Brain microvascular endothelial cell (primary cell): ENCODE measurements at regions not wholly inside any gene's neighbourhood (a gene's known extent, or its start where the extent isn't known, plus 50 kb on each side); places are given as distances from the start of the nearest gene placed in this dataset.

Source experiments
- DNase-seq: peaks from one replicate; pipeline ENCODE4 v3.0.0-alpha.2; 2020
- H3K27ac ChIP-seq: fragments of 250-450 bp; sonication (Bioruptor Pico); 2 replicates; pipeline ENCODE4 v1.5.1; 2020; ENCODE audit warnings: mild to moderate bottlenecking, moderate library complexity
- H3K27me3 ChIP-seq: fragments of 250-450 bp; sonication (Bioruptor Pico); replicated peaks from 2 replicates; pipeline ENCODE4 v1.5.1; 2020; ENCODE audit warnings: mild to moderate bottlenecking
- H3K36me3 ChIP-seq: fragments of 250-450 bp; sonication (Bioruptor Pico); replicated peaks from 2 replicates; pipeline ENCODE4 v1.5.1; 2020; ENCODE audit warnings: mild to moderate bottlenecking
- H3K4me3 ChIP-seq: 2 replicates; pipeline ENCODE4 v1.5.1; 2011; ENCODE audit warnings: low read depth, mild to moderate bottlenecking, control low read depth, low read length, moderate library complexity
- CTCF ChIP-seq: IDR thresholded peaks from 2 replicates; pipeline ENCODE4 v1.5.1; 2011; ENCODE audit warnings: low read depth, mild to moderate bottlenecking, moderate library complexity, low read length, control low read depth, inconsistent platforms; ENCODE audit errors: missing control alignments
- in situ Hi-C: cut with HindIII; loops from 2 replicates; pipeline ENCODE4 v1.10.0; 2017; ENCODE audit warnings: low sequenced_read_pairs, low pct_ligation_motif_present

GRCh38 chr1:194598098-194598497 lies 1411.7 kb upstream of the B3GALT2 start:
- in situ Hi-C loops, result no loop called here
- Histone ChIP-seq H3K4me3 (no peak overlapping the region), H3K36me3 (no peaks in the 10 kb centered on the region), H3K27me3 (no peaks in the 10 kb centered on the region), H3K27ac (no peak overlapping the region)
- DNase-seq, result no peak
- no peak for TF ChIP-seq CTCF

- H3K4me3 ChIP-seq, result no peak overlapping the region
- TF ChIP-seq CTCF, result no peak
- no peak overlapping the region for H3K27ac ChIP-seq
- H3K36me3 ChIP-seq, result no peaks in the 10 kb centered on the region
- no peak for DNase-seq
- H3K27me3 ChIP-seq, result no peaks in the 10 kb centered on the region
- in situ Hi-C loops, result no loop called here
Measured at GRCh38 chr1:194586302-194586701, 1399.9 kb upstream of the B3GALT2 start.

GRCh38 chr1:194584052-194584451 lies 1397.6 kb upstream of the B3GALT2 start:
- Histone ChIP-seq H3K27ac (no peak overlapping the region), H3K4me3 (no peak overlapping the region), H3K36me3 (no peaks in the 10 kb centered on the region), H3K27me3 (no peaks in the 10 kb centered on the region)
- in situ Hi-C loops, result no loop called here
- DNase-seq, result no peak
- no peak for TF ChIP-seq CTCF

DNA sequence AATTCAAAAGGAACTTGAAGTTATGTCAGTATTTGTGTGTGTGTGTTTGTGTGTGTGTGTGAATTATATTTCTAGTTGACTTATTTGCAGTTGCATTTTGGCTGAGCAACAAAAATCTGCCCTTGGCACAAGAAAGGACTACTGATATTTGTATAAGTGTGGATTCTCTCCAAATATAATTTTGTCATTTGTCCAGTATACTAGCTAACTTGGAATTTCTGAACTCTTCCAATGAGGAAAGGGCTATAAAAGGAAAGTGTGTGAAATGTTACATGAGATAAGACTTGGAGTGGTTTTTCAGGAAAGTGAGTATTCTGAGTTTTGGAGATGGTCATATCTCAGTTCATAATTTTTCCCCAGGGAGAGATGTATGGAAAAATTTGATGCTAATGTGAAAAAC lies 1384.1 kb upstream of the B3GALT2 start:
- DNase-seq, result no peak
- no peak for TF ChIP-seq CTCF

GRCh38 chr1:194568610-194569009 lies 1382.2 kb upstream of the B3GALT2 start:
- in situ Hi-C loops, result no loop called here
- Histone ChIP-seq H3K27me3 (no peaks in the 10 kb centered on the region), H3K4me3 (no peak overlapping the region), H3K36me3 (no peaks in the 10 kb centered on the region), H3K27ac (no peak overlapping the region)
- TF ChIP-seq CTCF, result peak; percentile 41
- peak; percentile 10 for DNase-seq

More for the DNA sequence above, 1384.1 kb upstream of the B3GALT2 start:
- no peaks in the 10 kb centered on the region for H3K36me3 ChIP-seq
- H3K27me3 ChIP-seq, result no peaks in the 10 kb centered on the region
- in situ Hi-C loops, result no loop called here
- no peak overlapping the region for H3K27ac ChIP-seq
- no peak overlapping the region for H3K4me3 ChIP-seq

GRCh38 chr1:194548071-194548470 lies 1361.7 kb upstream of the B3GALT2 start:
- H3K4me3 ChIP-seq, result no peak overlapping the region
- H3K36me3 ChIP-seq, result no peaks in the 10 kb centered on the region
- TF ChIP-seq CTCF, result no peak
- H3K27me3 ChIP-seq, result no peaks in the 10 kb centered on the region
- in situ Hi-C loops, result no loop called here
- DNase-seq, result no peak
- no peak overlapping the region for H3K27ac ChIP-seq
